ENCODE measurements at regions not wholly inside any gene's neighbourhood (a gene's known extent, or its start where the extent isn't known, plus 50 kb on each side); places are given as distances from the start of the nearest gene placed in this dataset.

DNA sequence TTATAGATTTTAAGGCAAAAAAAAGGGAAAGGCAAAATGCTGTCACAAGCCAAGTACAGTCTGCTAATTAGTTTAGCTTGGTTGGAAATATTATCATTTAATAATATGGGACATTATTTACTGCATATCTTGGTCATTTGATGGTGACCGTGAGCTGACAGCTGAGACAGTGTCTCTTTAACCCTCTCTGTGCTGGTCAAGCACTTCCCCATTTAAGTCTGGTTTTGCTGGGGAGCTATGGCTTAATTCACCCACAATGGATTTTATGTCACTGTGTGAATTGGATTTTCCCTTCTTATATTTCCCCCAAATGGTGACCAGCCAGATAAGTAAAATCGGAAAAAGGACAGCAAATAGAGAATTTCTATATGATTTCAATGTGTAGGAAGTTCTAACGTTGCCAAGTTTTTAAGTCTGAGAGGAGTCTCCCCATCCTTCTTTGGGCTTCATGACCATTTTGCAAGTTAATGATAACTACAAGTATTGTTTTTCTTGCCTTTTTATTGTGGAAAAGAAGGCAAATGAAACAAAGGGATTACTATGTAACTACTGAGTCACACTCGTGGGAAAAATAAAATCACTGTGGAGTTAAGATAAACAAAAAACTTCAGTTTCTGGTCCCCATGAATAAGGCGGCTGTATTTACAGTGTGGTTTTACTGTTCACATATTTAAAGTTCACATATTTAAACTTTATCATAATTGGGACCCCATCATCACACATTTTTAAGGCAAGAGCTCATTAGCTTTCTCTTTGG lies 373.5 kb downstream of the NR2F2 start:
- Histone ChIP-seq H3K27me3 (ENCODE audit: low read depth, low read length) (no peaks in the 10 kb centered on the region), H3K9me3 (ENCODE audit: control insufficient read depth in 1 of 2, low read length in 2 of 2) (no peaks in the 10 kb centered on the region), H3K4me1 (ENCODE audit: control insufficient read depth in 1 of 2, insufficient read depth in 2 of 2, low read length in 2 of 2) (no peaks in the 10 kb centered on the region), H3K4me3 (ENCODE audit: low read depth in 1 of 2, low read length in 2 of 2) (no peak overlapping the region), H3K36me3 (ENCODE audit: control insufficient read depth in 1 of 2, insufficient read depth in 2 of 2, low read length in 2 of 2) (no peaks in the 10 kb centered on the region), H3K27ac (ENCODE audit: low read length) (no peak overlapping the region)

GRCh38 chr15:96716075-96716474 lies 385.6 kb downstream of the NR2F2 start:
- no peak overlapping the region for H3K27ac ChIP-seq (ENCODE audit: low read length)

GRCh38 chr15:96716478-96716877 lies 386.0 kb downstream of the NR2F2 start:
- Histone ChIP-seq H3K36me3 (ENCODE audit: control insufficient read depth in 1 of 2, insufficient read depth in 2 of 2, low read length in 2 of 2) (no peaks in the 10 kb centered on the region), H3K27ac (ENCODE audit: low read length) (no peak overlapping the region), H3K9me3 (ENCODE audit: control insufficient read depth in 1 of 2, low read length in 2 of 2) (no peaks in the 10 kb centered on the region)

More at GRCh38 chr15:96716075-96716474, 385.6 kb downstream of the NR2F2 start:
- H3K36me3 ChIP-seq (ENCODE audit: control insufficient read depth in 1 of 2, insufficient read depth in 2 of 2, low read length in 2 of 2): no peaks in the 10 kb centered on the region
- no peaks in the 10 kb centered on the region for H3K9me3 ChIP-seq (ENCODE audit: control insufficient read depth in 1 of 2, low read length in 2 of 2)
- no peaks in the 10 kb centered on the region for H3K27me3 ChIP-seq (ENCODE audit: low read depth, low read length)
- H3K4me1 ChIP-seq (ENCODE audit: control insufficient read depth in 1 of 2, insufficient read depth in 2 of 2, low read length in 2 of 2): no peaks in the 10 kb centered on the region
- no peak overlapping the region for H3K4me3 ChIP-seq (ENCODE audit: low read depth in 1 of 2, low read length in 2 of 2)

GRCh38 chr15:96720251-96720650 lies 389.8 kb downstream of the NR2F2 start:
- H3K4me3 ChIP-seq (ENCODE audit: low read depth in 1 of 2, low read length in 2 of 2): no peak overlapping the region
- no peaks in the 10 kb centered on the region for H3K27me3 ChIP-seq (ENCODE audit: low read depth, low read length)
- no peaks in the 10 kb centered on the region for H3K9me3 ChIP-seq (ENCODE audit: control insufficient read depth in 1 of 2, low read length in 2 of 2)
- no peak overlapping the region for H3K27ac ChIP-seq (ENCODE audit: low read length)
- no peaks in the 10 kb centered on the region for H3K36me3 ChIP-seq (ENCODE audit: control insufficient read depth in 1 of 2, insufficient read depth in 2 of 2, low read length in 2 of 2)
- H3K4me1 ChIP-seq (ENCODE audit: control insufficient read depth in 1 of 2, insufficient read depth in 2 of 2, low read length in 2 of 2): no peaks in the 10 kb centered on the region

More at GRCh38 chr15:96716478-96716877, 386.0 kb downstream of the NR2F2 start:
- Histone ChIP-seq H3K4me3 (ENCODE audit: low read depth in 1 of 2, low read length in 2 of 2) (no peak overlapping the region), H3K27me3 (ENCODE audit: low read depth, low read length) (no peaks in the 10 kb centered on the region), H3K4me1 (ENCODE audit: control insufficient read depth in 1 of 2, insufficient read depth in 2 of 2, low read length in 2 of 2) (no peaks in the 10 kb centered on the region)

DNA sequence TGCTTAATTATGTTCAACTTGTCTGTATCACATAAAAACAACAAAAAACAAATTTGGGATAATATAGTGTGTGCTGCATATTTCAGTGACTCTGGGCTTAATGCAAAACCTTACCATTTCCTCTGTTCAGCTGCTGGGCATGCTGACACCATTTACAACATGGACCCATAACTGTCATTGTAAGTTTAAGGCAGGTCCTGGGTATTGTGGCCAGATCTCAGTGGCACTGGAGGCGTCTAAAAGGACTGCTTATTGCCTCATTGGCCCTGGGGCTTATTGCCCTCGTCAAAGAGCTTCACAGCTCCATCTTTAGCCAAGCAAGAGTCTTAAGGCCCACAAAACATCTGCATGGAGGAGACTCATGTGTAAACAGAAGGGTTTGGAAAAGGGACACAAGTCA lies 390.2 kb downstream of the NR2F2 start:
- no peaks in the 10 kb centered on the region for H3K9me3 ChIP-seq (ENCODE audit: control insufficient read depth in 1 of 2, low read length in 2 of 2)
- no peak overlapping the region for H3K27ac ChIP-seq (ENCODE audit: low read length)

DNA sequence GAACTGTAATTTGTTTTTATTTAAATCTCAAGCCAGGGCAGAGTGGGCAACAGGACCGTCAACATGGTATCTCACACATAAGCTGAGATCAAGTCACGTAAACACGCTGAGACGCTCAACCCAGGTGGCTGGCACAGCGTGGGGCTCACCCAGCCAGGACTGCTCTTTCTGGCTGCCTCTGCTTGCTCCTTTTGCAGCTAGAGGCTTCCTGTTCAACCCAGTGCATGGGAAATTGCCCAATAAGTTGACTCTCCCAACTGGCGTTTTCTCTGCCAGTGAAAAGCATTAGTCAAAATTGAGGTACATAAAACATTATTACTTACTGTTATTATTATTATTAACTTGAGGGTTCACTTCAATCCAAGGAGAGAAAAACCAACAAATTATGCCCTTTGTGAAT lies 398.1 kb downstream of the NR2F2 start:
- Histone ChIP-seq H3K4me3 (ENCODE audit: low read depth in 1 of 2, low read length in 2 of 2) (no peak overlapping the region), H3K27ac (ENCODE audit: low read length) (no peak overlapping the region), H3K9me3 (ENCODE audit: control insufficient read depth in 1 of 2, low read length in 2 of 2) (no peaks in the 10 kb centered on the region), H3K36me3 (ENCODE audit: control insufficient read depth in 1 of 2, insufficient read depth in 2 of 2, low read length in 2 of 2) (no peaks in the 10 kb centered on the region), H3K4me1 (ENCODE audit: control insufficient read depth in 1 of 2, insufficient read depth in 2 of 2, low read length in 2 of 2) (no peaks in the 10 kb centered on the region), H3K27me3 (ENCODE audit: low read depth, low read length) (no peaks in the 10 kb centered on the region)

More for the DNA sequence above, 390.2 kb downstream of the NR2F2 start:
- no peak overlapping the region for H3K4me3 ChIP-seq (ENCODE audit: low read depth in 1 of 2, low read length in 2 of 2)
- H3K4me1 ChIP-seq (ENCODE audit: control insufficient read depth in 1 of 2, insufficient read depth in 2 of 2, low read length in 2 of 2): no peaks in the 10 kb centered on the region
- no peaks in the 10 kb centered on the region for H3K27me3 ChIP-seq (ENCODE audit: low read depth, low read length)
- no peaks in the 10 kb centered on the region for H3K36me3 ChIP-seq (ENCODE audit: control insufficient read depth in 1 of 2, insufficient read depth in 2 of 2, low read length in 2 of 2)

DNA sequence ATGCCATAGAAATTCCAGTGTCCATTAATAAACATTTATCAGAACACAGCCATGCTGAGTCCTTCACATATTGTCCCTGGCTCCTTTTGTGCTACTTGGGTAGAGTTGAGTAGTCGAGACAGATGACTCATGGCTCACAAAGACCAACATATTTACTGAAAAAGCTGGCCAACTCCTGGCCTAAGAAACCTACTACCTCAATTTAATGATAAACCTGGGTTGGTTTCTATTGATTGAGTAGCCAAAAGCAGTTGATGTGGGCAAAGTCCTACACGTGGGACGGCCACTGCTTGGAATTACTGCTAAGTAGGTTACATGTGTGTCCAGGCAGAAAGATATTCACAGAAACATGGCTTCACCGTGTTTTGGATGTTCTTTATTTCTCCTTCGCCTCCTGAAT lies 402.2 kb downstream of the NR2F2 start:
- Histone ChIP-seq H3K4me3 (ENCODE audit: low read depth in 1 of 2, low read length in 2 of 2) (no peak overlapping the region), H3K27me3 (ENCODE audit: low read depth, low read length) (no peaks in the 10 kb centered on the region), H3K27ac (ENCODE audit: low read length) (no peak overlapping the region), H3K9me3 (ENCODE audit: control insufficient read depth in 1 of 2, low read length in 2 of 2) (no peaks in the 10 kb centered on the region), H3K4me1 (ENCODE audit: control insufficient read depth in 1 of 2, insufficient read depth in 2 of 2, low read length in 2 of 2) (no peaks in the 10 kb centered on the region), H3K36me3 (ENCODE audit: control insufficient read depth in 1 of 2, insufficient read depth in 2 of 2, low read length in 2 of 2) (no peaks in the 10 kb centered on the region)

- H3K27me3 ChIP-seq (ENCODE audit: low read depth, low read length): no peaks in the 10 kb centered on the region
- H3K4me1 ChIP-seq (ENCODE audit: control insufficient read depth in 1 of 2, insufficient read depth in 2 of 2, low read length in 2 of 2): no peaks in the 10 kb centered on the region
- no peaks in the 10 kb centered on the region for H3K9me3 ChIP-seq (ENCODE audit: control insufficient read depth in 1 of 2, low read length in 2 of 2)
- no peaks in the 10 kb centered on the region for H3K36me3 ChIP-seq (ENCODE audit: control insufficient read depth in 1 of 2, insufficient read depth in 2 of 2, low read length in 2 of 2)
- H3K4me3 ChIP-seq (ENCODE audit: low read depth in 1 of 2, low read length in 2 of 2): no peak overlapping the region
- H3K27ac ChIP-seq (ENCODE audit: low read length): no peak overlapping the region
Measured at GRCh38 chr15:96733721-96734120, 403.2 kb downstream of the NR2F2 start.

DNA sequence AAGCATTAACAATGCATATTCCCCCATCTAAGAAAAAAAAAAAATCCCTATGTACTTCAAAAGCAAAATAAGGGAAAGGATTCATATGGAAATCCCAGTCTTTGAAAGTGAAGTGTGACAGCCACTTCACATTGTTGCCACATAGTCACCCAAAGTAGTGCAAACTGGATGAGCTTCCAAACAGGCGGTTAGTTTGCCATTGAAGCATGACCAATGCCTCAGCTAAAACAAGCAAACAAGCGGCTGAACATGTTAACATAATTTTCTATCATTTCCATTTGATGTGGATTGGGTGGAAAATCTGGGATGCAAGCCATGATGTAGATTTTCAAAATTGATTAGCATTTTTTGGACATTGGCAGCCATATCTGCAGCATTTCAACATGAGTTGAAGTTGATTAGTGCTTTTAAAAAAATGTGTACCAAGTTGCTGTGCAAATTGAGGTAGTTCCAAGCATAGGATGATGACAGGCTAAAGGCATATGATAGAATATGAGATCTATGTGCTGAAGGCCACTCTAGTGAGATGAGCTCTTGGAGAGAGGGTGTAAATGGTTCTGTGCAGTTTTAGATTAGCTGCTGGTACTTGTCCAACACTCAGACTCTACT lies 405.2 kb downstream of the NR2F2 start:
- Histone ChIP-seq H3K36me3 (ENCODE audit: control insufficient read depth in 1 of 2, insufficient read depth in 2 of 2, low read length in 2 of 2) (no peaks in the 10 kb centered on the region), H3K4me3 (ENCODE audit: low read depth in 1 of 2, low read length in 2 of 2) (no peak overlapping the region), H3K27ac (ENCODE audit: low read length) (no peak overlapping the region), H3K27me3 (ENCODE audit: low read depth, low read length) (no peaks in the 10 kb centered on the region), H3K9me3 (ENCODE audit: control insufficient read depth in 1 of 2, low read length in 2 of 2) (no peaks in the 10 kb centered on the region), H3K4me1 (ENCODE audit: control insufficient read depth in 1 of 2, insufficient read depth in 2 of 2, low read length in 2 of 2) (no peaks in the 10 kb centered on the region)

DNA sequence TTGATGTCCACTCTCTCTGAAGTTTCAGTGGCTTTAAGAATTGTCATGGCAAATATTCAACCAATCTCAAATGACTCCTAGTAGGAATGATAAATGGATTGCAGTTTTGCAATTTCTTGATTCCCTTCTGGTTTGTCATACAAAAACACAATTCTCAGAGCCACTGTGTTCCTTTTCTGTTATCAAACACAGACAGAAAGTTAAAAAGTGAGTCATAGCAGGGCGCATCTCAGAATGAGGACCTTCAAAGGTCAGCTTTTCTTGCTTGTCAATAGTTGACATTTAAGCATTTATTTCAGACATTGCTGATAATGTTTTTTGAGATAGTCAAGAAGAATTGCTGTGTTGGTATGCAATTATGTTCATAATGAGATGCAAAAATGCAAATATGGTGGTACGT lies 405.9 kb downstream of the NR2F2 start:
- H3K36me3 ChIP-seq (ENCODE audit: control insufficient read depth in 1 of 2, insufficient read depth in 2 of 2, low read length in 2 of 2): no peaks in the 10 kb centered on the region

GRCh38 chr15:96737408-96737807 lies 406.9 kb downstream of the NR2F2 start:
- H3K27me3 ChIP-seq (ENCODE audit: low read depth, low read length): no peaks in the 10 kb centered on the region
- no peaks in the 10 kb centered on the region for H3K4me1 ChIP-seq (ENCODE audit: control insufficient read depth in 1 of 2, insufficient read depth in 2 of 2, low read length in 2 of 2)
- H3K9me3 ChIP-seq (ENCODE audit: control insufficient read depth in 1 of 2, low read length in 2 of 2): no peaks in the 10 kb centered on the region
- H3K36me3 ChIP-seq (ENCODE audit: control insufficient read depth in 1 of 2, insufficient read depth in 2 of 2, low read length in 2 of 2): no peaks in the 10 kb centered on the region
- H3K27ac ChIP-seq (ENCODE audit: low read length): no peak overlapping the region
- no peak overlapping the region for H3K4me3 ChIP-seq (ENCODE audit: low read depth in 1 of 2, low read length in 2 of 2)

More for the DNA sequence above, 405.9 kb downstream of the NR2F2 start:
- no peaks in the 10 kb centered on the region for H3K9me3 ChIP-seq (ENCODE audit: control insufficient read depth in 1 of 2, low read length in 2 of 2)
- no peak overlapping the region for H3K27ac ChIP-seq (ENCODE audit: low read length)
- no peaks in the 10 kb centered on the region for H3K4me1 ChIP-seq (ENCODE audit: control insufficient read depth in 1 of 2, insufficient read depth in 2 of 2, low read length in 2 of 2)
- H3K27me3 ChIP-seq (ENCODE audit: low read depth, low read length): no peaks in the 10 kb centered on the region
- H3K4me3 ChIP-seq (ENCODE audit: low read depth in 1 of 2, low read length in 2 of 2): no peak overlapping the region

DNA sequence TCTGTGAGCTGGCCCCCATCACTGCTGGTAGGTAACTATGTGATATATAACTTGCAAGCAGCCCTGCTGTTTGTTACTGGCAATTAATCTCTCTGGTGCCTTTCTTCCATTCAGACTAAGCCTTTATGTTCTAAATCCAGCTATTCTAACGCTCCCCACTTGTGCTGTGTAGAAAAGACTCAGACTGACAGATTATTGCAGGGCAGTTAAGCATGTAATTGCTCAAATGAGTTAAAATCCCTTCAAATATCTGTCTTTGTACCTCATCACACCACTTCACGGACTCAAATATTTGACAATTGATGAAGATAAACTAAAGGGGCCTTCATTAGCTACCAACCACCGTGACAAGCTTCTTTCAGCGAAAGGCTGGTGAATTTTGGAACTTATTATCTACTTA lies 416.2 kb downstream of the NR2F2 start:
- Histone ChIP-seq H3K36me3 (ENCODE audit: control insufficient read depth in 1 of 2, insufficient read depth in 2 of 2, low read length in 2 of 2) (no peaks in the 10 kb centered on the region), H3K4me3 (ENCODE audit: low read depth in 1 of 2, low read length in 2 of 2) (no peak overlapping the region), H3K27me3 (ENCODE audit: low read depth, low read length) (no peaks in the 10 kb centered on the region), H3K9me3 (ENCODE audit: control insufficient read depth in 1 of 2, low read length in 2 of 2) (no peaks in the 10 kb centered on the region), H3K27ac (ENCODE audit: low read length) (no peak overlapping the region), H3K4me1 (ENCODE audit: control insufficient read depth in 1 of 2, insufficient read depth in 2 of 2, low read length in 2 of 2) (no peaks in the 10 kb centered on the region)
